ENCODE measurements at regions not wholly inside any gene's neighbourhood (a gene's known extent, or its start where the extent isn't known, plus 50 kb on each side); places are given as distances from the start of the nearest gene placed in this dataset.

GRCh38 chr13:76307142-76307541 lies 579.1 kb downstream of the KCTD12 start:
- TF ChIP-seq, protein P1, sequence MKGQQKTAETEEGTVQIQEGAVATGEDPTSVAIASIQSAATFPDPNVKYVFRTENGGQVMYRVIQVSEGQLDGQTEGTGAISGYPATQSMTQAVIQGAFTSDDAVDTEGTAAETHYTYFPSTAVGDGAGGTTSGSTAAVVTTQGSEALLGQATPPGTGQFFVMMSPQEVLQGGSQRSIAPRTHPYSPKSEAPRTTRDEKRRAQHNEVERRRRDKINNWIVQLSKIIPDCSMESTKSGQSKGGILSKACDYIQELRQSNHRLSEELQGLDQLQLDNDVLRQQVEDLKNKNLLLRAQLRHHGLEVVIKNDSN (IDR thresholded peaks at IDR 0.05; ENCODE audit: borderline replicate concordance, low read depth), result no peak
- TF ChIP-seq YY1 (IDR thresholded peaks at IDR 0.05; ENCODE audit: low read depth) (no peak), ZBTB33 (IDR thresholded peaks at IDR 0.05; ENCODE audit: borderline replicate concordance, low read depth) (no peak), CTCF (IDR thresholded peaks at IDR 0.05) (no peak), EP300 (IDR thresholded peaks at IDR 0.05; ENCODE audit: borderline replicate concordance in 1 of 2, low read depth in 1 of 2, low read length in 1 of 2) (no peak), CHD2 (IDR thresholded peaks at IDR 0.05; ENCODE audit: low read length, partially characterized antibody) (no peak)
- TF ChIP-seq, protein P2, sequence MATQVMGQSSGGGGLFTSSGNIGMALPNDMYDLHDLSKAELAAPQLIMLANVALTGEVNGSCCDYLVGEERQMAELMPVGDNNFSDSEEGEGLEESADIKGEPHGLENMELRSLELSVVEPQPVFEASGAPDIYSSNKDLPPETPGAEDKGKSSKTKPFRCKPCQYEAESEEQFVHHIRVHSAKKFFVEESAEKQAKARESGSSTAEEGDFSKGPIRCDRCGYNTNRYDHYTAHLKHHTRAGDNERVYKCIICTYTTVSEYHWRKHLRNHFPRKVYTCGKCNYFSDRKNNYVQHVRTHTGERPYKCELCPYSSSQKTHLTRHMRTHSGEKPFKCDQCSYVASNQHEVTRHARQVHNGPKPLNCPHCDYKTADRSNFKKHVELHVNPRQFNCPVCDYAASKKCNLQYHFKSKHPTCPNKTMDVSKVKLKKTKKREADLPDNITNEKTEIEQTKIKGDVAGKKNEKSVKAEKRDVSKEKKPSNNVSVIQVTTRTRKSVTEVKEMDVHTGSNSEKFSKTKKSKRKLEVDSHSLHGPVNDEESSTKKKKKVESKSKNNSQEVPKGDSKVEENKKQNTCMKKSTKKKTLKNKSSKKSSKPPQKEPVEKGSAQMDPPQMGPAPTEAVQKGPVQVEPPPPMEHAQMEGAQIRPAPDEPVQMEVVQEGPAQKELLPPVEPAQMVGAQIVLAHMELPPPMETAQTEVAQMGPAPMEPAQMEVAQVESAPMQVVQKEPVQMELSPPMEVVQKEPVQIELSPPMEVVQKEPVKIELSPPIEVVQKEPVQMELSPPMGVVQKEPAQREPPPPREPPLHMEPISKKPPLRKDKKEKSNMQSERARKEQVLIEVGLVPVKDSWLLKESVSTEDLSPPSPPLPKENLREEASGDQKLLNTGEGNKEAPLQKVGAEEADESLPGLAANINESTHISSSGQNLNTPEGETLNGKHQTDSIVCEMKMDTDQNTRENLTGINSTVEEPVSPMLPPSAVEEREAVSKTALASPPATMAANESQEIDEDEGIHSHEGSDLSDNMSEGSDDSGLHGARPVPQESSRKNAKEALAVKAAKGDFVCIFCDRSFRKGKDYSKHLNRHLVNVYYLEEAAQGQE (IDR thresholded peaks at IDR 0.05; ENCODE audit: low read depth, low read length), result no peak
